Thyroid gland (tissue), 4 donors: ENCODE measurements at regions not wholly inside any gene's neighbourhood (a gene's known extent, or its start where the extent isn't known, plus 50 kb on each side); places are given as distances from the start of the nearest gene placed in this dataset.

ENCODE experiments used
- POLR2A ChIP-seq, 2 donors: fragments of 450-650 bp; IDR thresholded peaks; one replicate each; pipeline ENCODE4 v1.6.1; 2017; ENCODE audit warnings: antibody characterized with exemption in 2 of 2, mild to moderate bottlenecking in 2 of 2, moderate library complexity in 1 of 2
- TF ChIP-seq, protein P1 (sequence below), 6 experiments: fragments of 200-600 bp in 3 of 6; fragments of 450-650 bp in 3 of 6; sonication (generic) in 3 of 6; IDR thresholded peaks; one replicate each; pipeline ENCODE4 v1.5.1; 2016 to 2019; ENCODE audit warnings: antibody characterized with exemption in 6 of 6, mild to moderate bottlenecking in 2 of 6, inconsistent platforms in 1 of 6, moderate library complexity in 1 of 6

DNA sequence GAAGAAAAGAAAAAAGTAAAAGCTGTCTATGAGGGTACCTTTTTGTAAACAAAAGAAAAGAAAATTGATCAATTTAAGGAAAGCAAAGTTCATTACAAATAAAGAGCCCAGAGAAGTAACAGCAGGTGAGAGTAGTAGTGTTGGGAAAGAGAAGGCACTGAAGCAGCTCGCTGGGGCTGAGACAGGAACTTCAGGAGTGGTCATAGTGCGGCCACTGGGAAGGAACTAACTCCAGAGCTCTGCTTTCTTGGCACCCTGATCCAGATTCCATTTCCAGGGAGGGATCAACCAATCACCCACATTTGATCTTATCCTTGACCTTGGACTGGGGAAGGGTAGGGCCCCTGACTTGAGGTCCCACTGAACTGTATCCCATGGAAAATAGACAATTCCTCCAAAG lies 617.6 kb downstream of the CPS1 start:
- TF ChIP-seq, protein P1, sequence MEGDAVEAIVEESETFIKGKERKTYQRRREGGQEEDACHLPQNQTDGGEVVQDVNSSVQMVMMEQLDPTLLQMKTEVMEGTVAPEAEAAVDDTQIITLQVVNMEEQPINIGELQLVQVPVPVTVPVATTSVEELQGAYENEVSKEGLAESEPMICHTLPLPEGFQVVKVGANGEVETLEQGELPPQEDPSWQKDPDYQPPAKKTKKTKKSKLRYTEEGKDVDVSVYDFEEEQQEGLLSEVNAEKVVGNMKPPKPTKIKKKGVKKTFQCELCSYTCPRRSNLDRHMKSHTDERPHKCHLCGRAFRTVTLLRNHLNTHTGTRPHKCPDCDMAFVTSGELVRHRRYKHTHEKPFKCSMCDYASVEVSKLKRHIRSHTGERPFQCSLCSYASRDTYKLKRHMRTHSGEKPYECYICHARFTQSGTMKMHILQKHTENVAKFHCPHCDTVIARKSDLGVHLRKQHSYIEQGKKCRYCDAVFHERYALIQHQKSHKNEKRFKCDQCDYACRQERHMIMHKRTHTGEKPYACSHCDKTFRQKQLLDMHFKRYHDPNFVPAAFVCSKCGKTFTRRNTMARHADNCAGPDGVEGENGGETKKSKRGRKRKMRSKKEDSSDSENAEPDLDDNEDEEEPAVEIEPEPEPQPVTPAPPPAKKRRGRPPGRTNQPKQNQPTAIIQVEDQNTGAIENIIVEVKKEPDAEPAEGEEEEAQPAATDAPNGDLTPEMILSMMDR (IDR thresholded peaks at IDR 0.05) = peak in 1 of 6 experiments; percentile 14
- peak in 1 of 2 donors; percentile 35 for TF ChIP-seq POLR2A (IDR thresholded peaks at IDR 0.05)
